Stomach (tissue), 8 donors: ENCODE measurements at regions not wholly inside any gene's neighbourhood (a gene's known extent, or its start where the extent isn't known, plus 50 kb on each side); places are given as distances from the start of the nearest gene placed in this dataset.

Experiments used
- DNase-seq, 2 donors: peaks; one replicate each; pipeline versions ENCODE4 v3.0.0 to v3.0.0-alpha.2; 2013 to 2019
- H3K27ac ChIP-seq, 5 donors: fragments of 200-600 bp in 4 of 5; sonication (generic) in 4 of 5; one replicate each; pipeline ENCODE4 v1.5.1; 2013 to 2019; ENCODE audit warnings: mild to moderate bottlenecking in 1 of 5, moderate library complexity in 1 of 5
- H3K27me3 ChIP-seq, 3 donors: fragments of 200-600 bp; sonication (generic); one replicate each; pipeline ENCODE4 v1.5.1; 2017 to 2019; ENCODE audit warnings: mixed run types in 1 of 3
- H3K36me3 ChIP-seq, 4 donors: fragments of 200-600 bp; sonication (generic); 1 replicate in 3 of 4; 2 replicates in 1 of 4; pipeline ENCODE4 v1.5.1; 2016 to 2019
- H3K4me1 ChIP-seq, 4 donors: fragments of 200-600 bp; sonication (generic); one replicate each; pipeline ENCODE4 v1.5.1; 2016 to 2019
- H3K4me3 ChIP-seq, 4 donors: fragments of 200-600 bp; sonication (generic) in 3 of 4; one replicate each; pipeline ENCODE4 v1.5.1; 2016 to 2019; ENCODE audit warnings: mild to moderate bottlenecking in 1 of 4
- H3K9me3 ChIP-seq, 4 donors: fragments of 200-600 bp; sonication (generic); one replicate each; pipeline ENCODE4 v1.5.1; 2016 to 2019
- CTCF ChIP-seq, 7 experiments: fragments of 450-650 bp in 4 of 7; fragments of 200-600 bp in 3 of 7; sonication (generic) in 3 of 7; IDR thresholded peaks; one replicate each; pipeline ENCODE4 v1.5.1; 2016 to 2019; ENCODE audit warnings: antibody characterized with exemption in 7 of 7, control low read depth in 2 of 7, mild to moderate bottlenecking in 1 of 7
- EP300 ChIP-seq: sonication (generic); formaldehyde crosslinking; IDR thresholded peaks from one replicate; pipeline ENCODE4 v1.6.1; 2017; ENCODE audit warnings: antibody characterized with exemption
- POLR2A ChIP-seq, 4 donors: fragments of 450-650 bp; IDR thresholded peaks; one replicate each; pipeline ENCODE4 v1.6.1; 2016; ENCODE audit warnings: antibody characterized with exemption in 4 of 4, control low read depth in 2 of 4, mild to moderate bottlenecking in 1 of 4, moderate library complexity in 1 of 4
- POLR2AphosphoS5 ChIP-seq, 3 donors: sonication (generic); formaldehyde crosslinking; IDR thresholded peaks; one replicate each; pipeline ENCODE4 v1.6.1; 2016; ENCODE audit warnings: antibody characterized with exemption in 3 of 3
- WGBS, 5 donors: extraction: QIAGEN DNeasy Blood & Tissue Kit in 3 of 5; methylation state at CpG; one replicate each; pipeline versions ENCODE4 v1.1.5 to v1.1.7; 2013 to 2018; 5-methylcytosine and 5-hydroxymethylcytosine counted together
- intact Hi-C: fragments of 100-400 bp; cut with DNase I; formaldehyde crosslinking; loops from one replicate; pipeline ENCODE4 v1.15.1; 2023; ENCODE audit warnings: low total_unique reads
- donor health status: healthy with polysubstance abuse.
- donor health status: Bipolar disorder and iron deficiency.
- donor health status: healthy.

DNA sequence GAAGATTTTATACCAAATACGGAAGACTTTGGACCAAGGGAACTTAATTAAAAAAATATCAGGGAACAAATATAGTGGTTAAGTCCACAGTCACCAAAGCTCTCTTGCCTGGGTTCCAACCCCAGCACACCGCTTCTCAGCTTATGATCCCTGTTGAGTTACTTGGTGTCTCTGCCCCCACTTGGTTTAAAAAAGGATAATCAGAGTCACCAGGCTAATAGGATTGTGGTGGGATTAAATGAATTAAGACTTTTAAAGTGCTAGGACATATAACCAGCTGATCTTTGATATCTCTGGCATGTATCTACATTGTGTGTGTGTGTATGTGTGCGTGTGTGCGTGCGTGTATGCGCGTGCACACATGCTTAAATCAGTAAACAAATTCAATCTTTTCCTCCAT lies 474.7 kb upstream of the DAB1 start:
- 80 to 95% (median 88%) methylated on average over 7 of the region's 7 CpGs for WGBS, 5 donors
- H3K4me3 ChIP-seq = no peak overlapping the region
- H3K27me3 ChIP-seq = no peaks in the 10 kb centered on the region
- no peak overlapping the region for H3K27ac ChIP-seq
- intact Hi-C loops = no loop called here
- DNase-seq = no peak
- H3K36me3 ChIP-seq = no peaks in the 10 kb centered on the region
- H3K9me3 ChIP-seq = no peaks in the 10 kb centered on the region
- TF ChIP-seq POLR2A (IDR thresholded peaks at IDR 0.05) = no peak
- no peak for TF ChIP-seq CTCF (IDR thresholded peaks at IDR 0.05)
- TF ChIP-seq EP300 = no peak
- no peak for TF ChIP-seq POLR2AphosphoS5 (IDR thresholded peaks at IDR 0.05)
- H3K4me1 ChIP-seq = no peaks in the 10 kb centered on the region

- no peaks in the 10 kb centered on the region for H3K4me1 ChIP-seq
- no peak overlapping the region for H3K27ac ChIP-seq
- no peaks in the 10 kb centered on the region for H3K9me3 ChIP-seq
- TF ChIP-seq EP300 (no peak), POLR2AphosphoS5 (IDR thresholded peaks at IDR 0.05) (no peak), CTCF (IDR thresholded peaks at IDR 0.05) (no peak), POLR2A (IDR thresholded peaks at IDR 0.05) (no peak)
- intact Hi-C loops = no loop called here
- H3K4me3 ChIP-seq = no peak overlapping the region
- 47 to 66% (median 59%) methylated on average over 3 of the region's 3 CpGs for WGBS, 5 donors
- no peaks in the 10 kb centered on the region for H3K36me3 ChIP-seq
- H3K27me3 ChIP-seq = no peaks in the 10 kb centered on the region
- DNase-seq = no peak
Observed at GRCh38 chr1:57897581-57897980, 473.7 kb upstream of the DAB1 start.

GRCh38 chr1:57894315-57894714 lies 470.5 kb upstream of the DAB1 start:
- no peaks in the 10 kb centered on the region for H3K36me3 ChIP-seq
- no peak for TF ChIP-seq POLR2A (IDR thresholded peaks at IDR 0.05)
- no peak for TF ChIP-seq POLR2AphosphoS5 (IDR thresholded peaks at IDR 0.05)
- no peak for TF ChIP-seq CTCF (IDR thresholded peaks at IDR 0.05)
- TF ChIP-seq EP300 = no peak
- H3K9me3 ChIP-seq = no peaks in the 10 kb centered on the region
- H3K4me1 ChIP-seq = no peaks in the 10 kb centered on the region
- no peak overlapping the region for H3K27ac ChIP-seq
- H3K27me3 ChIP-seq = no peaks in the 10 kb centered on the region
- intact Hi-C loops = no loop called here
- WGBS, 5 donors = 42 to 49% (median 48%) methylated on average over 3 of the region's 3 CpGs
- no peak overlapping the region for H3K4me3 ChIP-seq
- no peak for DNase-seq

- no peaks in the 10 kb centered on the region for H3K4me1 ChIP-seq
- 64 to 76% (median 69%) methylated on average over 7 of the region's 7 CpGs for WGBS, 5 donors
- intact Hi-C loops = no loop called here
- no peak overlapping the region for H3K4me3 ChIP-seq
- DNase-seq = no peak
- H3K27me3 ChIP-seq = no peaks in the 10 kb centered on the region
- no peaks in the 10 kb centered on the region for H3K36me3 ChIP-seq
- no peak overlapping the region for H3K27ac ChIP-seq
- no peak for TF ChIP-seq POLR2A (IDR thresholded peaks at IDR 0.05)
- no peak for TF ChIP-seq EP300
- TF ChIP-seq POLR2AphosphoS5 (IDR thresholded peaks at IDR 0.05) = no peak
- TF ChIP-seq CTCF (IDR thresholded peaks at IDR 0.05) = no peak
- H3K9me3 ChIP-seq = no peaks in the 10 kb centered on the region
Observed at GRCh38 chr1:57889676-57890320, 465.9 kb upstream of the DAB1 start.
